ENCODE measurements at regions not wholly inside any gene's neighbourhood (a gene's known extent, or its start where the extent isn't known, plus 50 kb on each side); places are given as distances from the start of the nearest gene placed in this dataset.
A peak's percentile ranks its signal among the peaks of the same experiment; 100 is the strongest.

GRCh38 chr1:181413836-181414235 is 69.5 kb upstream of the CACNA1E start:
- no peak for DNase-seq (ENCODE audit: extremely low read depth, low read depth)
- TF ChIP-seq CTCF (IDR thresholded peaks at IDR 0.05; ENCODE audit: low read depth, low read length) = no peak

DNA sequence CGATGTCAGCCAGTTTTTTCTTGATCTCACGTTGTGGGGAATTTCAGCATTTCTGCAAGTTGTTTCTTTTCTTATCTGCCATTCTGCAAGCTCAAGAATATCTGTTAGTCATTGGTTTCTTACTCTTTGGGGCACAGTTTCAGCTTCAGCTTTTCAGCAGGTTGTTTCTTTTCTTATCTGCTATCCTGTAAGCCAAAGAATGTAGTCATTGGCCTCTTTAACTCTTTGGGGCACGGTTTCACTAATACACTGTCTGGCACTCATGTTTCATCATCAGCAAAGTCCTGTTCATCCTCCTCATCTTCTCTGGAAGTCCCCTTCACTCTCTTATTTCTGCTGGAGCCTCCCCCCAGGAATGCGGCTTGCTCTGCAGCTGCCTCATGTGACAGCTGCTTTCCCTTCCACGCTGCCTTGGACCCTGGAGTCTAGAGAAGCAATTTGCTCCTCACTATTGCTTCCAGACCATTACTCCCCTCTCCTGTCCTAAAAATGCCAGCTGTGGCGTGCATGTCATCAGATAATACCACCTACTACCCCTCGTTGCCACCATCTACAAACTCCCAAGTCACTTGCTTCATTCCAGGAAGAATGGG is 67.0 kb upstream of the CACNA1E start:
- TF ChIP-seq CTCF (IDR thresholded peaks at IDR 0.05; ENCODE audit: low read depth, low read length) = no peak
- no peak for DNase-seq (ENCODE audit: extremely low read depth, low read depth)

- no peak for DNase-seq (ENCODE audit: extremely low read depth, low read depth)
- no peak for TF ChIP-seq CTCF (IDR thresholded peaks at IDR 0.05; ENCODE audit: low read depth, low read length)
Observed at GRCh38 chr1:181417915-181418314, 65.4 kb upstream of the CACNA1E start.

DNA sequence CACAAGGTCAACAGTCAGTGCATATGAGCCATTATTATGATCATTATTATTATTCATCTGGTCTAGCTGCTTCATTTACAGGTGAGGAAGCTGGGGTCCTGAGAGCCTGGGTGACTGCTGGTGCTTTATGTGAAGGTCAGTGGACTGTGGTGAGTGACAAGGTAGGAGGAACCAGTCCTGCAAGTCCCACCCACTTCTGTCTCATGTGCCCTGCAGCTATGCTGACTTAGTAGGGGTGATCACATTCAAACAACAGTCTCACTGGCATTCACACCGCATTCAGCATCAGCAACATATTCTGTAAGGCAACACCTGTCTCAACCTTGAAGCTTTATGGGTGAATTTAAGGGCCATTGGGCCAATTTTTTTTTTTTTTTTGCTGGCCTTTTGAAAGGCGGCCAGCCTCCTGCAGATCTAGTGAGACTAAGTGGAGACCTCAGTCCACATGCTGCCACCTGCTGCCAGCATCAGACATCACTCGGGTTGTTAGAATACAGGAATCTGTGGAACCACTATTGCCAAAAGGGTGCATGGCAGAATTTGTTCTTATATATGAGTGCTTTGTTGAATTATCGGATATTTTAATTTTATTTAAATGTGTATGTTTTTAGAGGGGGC is 59.9 kb upstream of the CACNA1E start:
- peak; percentile 12 for TF ChIP-seq CTCF (IDR thresholded peaks at IDR 0.05; ENCODE audit: low read depth, low read length)
- no peak for DNase-seq (ENCODE audit: extremely low read depth, low read depth)

DNA sequence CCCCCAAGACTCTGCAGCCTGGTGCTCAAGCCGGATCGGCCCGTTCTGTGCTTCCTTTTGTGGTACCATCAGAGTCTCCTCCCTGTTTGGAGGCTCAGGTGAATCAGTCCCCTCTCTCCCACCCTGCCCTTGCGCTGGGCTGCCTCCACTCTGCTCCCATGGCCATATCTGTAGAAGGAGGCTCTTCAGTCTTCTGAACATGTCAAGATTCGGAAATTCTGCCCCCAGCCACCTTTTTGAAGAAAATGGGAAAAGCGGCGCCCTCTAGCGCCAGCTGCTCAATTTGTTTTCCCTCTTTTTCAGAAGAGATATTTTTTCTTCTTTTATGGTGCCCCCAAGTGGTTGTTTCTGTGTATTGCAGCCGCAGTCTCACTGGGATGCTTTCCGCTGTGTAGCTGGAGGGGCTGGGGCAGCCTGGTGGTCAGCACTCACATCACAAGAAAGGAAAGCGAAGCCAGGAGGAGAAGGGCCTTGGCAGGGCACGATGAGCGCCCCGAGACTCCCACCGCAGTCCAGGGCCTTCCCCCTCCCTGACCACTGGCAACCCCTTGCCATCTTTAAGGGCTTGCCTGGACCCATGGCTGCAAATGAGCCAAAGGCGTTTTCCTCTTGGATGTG is 58.4 kb upstream of the CACNA1E start:
- peak; percentile 23 for DNase-seq (ENCODE audit: extremely low read depth, low read depth)
- peak; percentile 89 for TF ChIP-seq CTCF (IDR thresholded peaks at IDR 0.05; ENCODE audit: low read depth, low read length)

- TF ChIP-seq CTCF (IDR thresholded peaks at IDR 0.05; ENCODE audit: low read depth, low read length) = no peak
- DNase-seq (ENCODE audit: extremely low read depth, low read depth) = no peak
Observed at GRCh38 chr1:181425566-181425965, 57.8 kb upstream of the CACNA1E start.

- DNase-seq (ENCODE audit: extremely low read depth, low read depth) = no peak
- TF ChIP-seq CTCF (IDR thresholded peaks at IDR 0.05; ENCODE audit: low read depth, low read length) = no peak
Observed at GRCh38 chr1:181429462-181429861, 53.9 kb upstream of the CACNA1E start.
